IMR-90 (cell line): ENCODE measurements at regions not wholly inside any gene's neighbourhood (a gene's known extent, or its start where the extent isn't known, plus 50 kb on each side); places are given as distances from the start of the nearest gene placed in this dataset.

Source experiments
- BHLHE40 ChIP-seq: fragments of 150-350 bp; IDR thresholded peaks from 2 replicates; pipeline ENCODE4 v1.6.1; 2016; ENCODE audit warnings: mild to moderate bottlenecking, low read depth, low read length
- CEBPB ChIP-seq: IDR thresholded peaks from 2 replicates; pipeline ENCODE4 v1.6.1; 2012; ENCODE audit warnings: low read depth, low read length, improper control_type of control experiment
- MAFK ChIP-seq: IDR thresholded peaks from 2 replicates; pipeline ENCODE4 v1.6.1; 2012; ENCODE audit warnings: low read depth, low read length, improper control_type of control experiment
- MAZ ChIP-seq: IDR thresholded peaks from 2 replicates; pipeline ENCODE4 v1.6.1; 2012; ENCODE audit warnings: low read depth, mild to moderate bottlenecking, low read length, improper control_type of control experiment, moderate library complexity, borderline replicate concordance
- POLR2A ChIP-seq: IDR thresholded peaks from 2 replicates; pipeline ENCODE4 v1.6.1; 2012; ENCODE audit warnings: mild to moderate bottlenecking, low read depth, low read length
- RFX5 ChIP-seq: IDR thresholded peaks from 2 replicates; pipeline ENCODE4 v1.8.0; 2012; ENCODE audit warnings: low read depth, mild to moderate bottlenecking, low read length, moderate library complexity
- SMC3 ChIP-seq: fragments of 150-350 bp; IDR thresholded peaks from 2 replicates; pipeline ENCODE4 v1.6.1; 2016; ENCODE audit warnings: low read depth, mild to moderate bottlenecking, antibody characterized with exemption, low read length, moderate library complexity
- TF ChIP-seq, protein P1 (sequence below): conservative IDR thresholded peaks from 2 replicates; pipeline ENCODE4 v1.5.1; 2012; ENCODE audit warnings: mild to moderate bottlenecking, low read depth, low read length, improper control_type of control experiment
- TF ChIP-seq, protein P2 (sequence below): fragments of 150-350 bp; IDR thresholded peaks from 2 replicates; pipeline ENCODE4 v1.6.1; 2017; ENCODE audit warnings: mild to moderate bottlenecking, antibody characterized with exemption, low read length, low read depth

DNA sequence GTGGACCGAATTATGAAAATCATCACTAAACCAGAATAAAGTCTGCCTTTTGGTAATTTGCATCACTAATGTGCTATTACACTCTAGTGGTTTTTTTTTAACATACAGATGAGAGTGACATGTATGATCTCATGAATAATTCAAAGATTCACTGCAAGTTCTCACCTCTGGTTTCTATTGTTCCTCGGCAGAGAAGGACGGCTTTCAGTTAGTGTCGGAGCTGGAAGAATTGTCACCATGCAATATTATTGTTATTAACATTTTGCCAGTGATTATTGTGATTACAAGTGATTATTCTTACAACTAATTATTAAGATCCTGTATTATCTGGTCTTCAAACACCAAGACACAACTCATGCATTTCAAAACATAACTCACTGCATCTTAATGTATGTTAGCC lies 366.6 kb upstream of the RPS23 start:
- TF ChIP-seq POLR2A (no peak), RFX5 (no peak), MAZ (no peak), CEBPB (no peak), BHLHE40 (no peak), SMC3 (no peak), MAFK (no peak)
- TF ChIP-seq, protein P1, sequence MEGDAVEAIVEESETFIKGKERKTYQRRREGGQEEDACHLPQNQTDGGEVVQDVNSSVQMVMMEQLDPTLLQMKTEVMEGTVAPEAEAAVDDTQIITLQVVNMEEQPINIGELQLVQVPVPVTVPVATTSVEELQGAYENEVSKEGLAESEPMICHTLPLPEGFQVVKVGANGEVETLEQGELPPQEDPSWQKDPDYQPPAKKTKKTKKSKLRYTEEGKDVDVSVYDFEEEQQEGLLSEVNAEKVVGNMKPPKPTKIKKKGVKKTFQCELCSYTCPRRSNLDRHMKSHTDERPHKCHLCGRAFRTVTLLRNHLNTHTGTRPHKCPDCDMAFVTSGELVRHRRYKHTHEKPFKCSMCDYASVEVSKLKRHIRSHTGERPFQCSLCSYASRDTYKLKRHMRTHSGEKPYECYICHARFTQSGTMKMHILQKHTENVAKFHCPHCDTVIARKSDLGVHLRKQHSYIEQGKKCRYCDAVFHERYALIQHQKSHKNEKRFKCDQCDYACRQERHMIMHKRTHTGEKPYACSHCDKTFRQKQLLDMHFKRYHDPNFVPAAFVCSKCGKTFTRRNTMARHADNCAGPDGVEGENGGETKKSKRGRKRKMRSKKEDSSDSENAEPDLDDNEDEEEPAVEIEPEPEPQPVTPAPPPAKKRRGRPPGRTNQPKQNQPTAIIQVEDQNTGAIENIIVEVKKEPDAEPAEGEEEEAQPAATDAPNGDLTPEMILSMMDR: no peak
- TF ChIP-seq, protein P2, sequence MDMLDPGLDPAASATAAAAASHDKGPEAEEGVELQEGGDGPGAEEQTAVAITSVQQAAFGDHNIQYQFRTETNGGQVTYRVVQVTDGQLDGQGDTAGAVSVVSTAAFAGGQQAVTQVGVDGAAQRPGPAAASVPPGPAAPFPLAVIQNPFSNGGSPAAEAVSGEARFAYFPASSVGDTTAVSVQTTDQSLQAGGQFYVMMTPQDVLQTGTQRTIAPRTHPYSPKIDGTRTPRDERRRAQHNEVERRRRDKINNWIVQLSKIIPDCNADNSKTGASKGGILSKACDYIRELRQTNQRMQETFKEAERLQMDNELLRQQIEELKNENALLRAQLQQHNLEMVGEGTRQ: no peak
